ENCODE measurements at regions not wholly inside any gene's neighbourhood (a gene's known extent, or its start where the extent isn't known, plus 50 kb on each side); places are given as distances from the start of the nearest gene placed in this dataset.

GRCh38 chr21:26748066-26748465 lies 97.1 kb downstream of the ADAMTS1 start:
- TF ChIP-seq CTCF (IDR thresholded peaks at IDR 0.05; ENCODE audit: low read depth, low read length, poor library complexity, severe bottlenecking) (no peak), EZH2phosphoT487 (IDR thresholded peaks at IDR 0.05; ENCODE audit: borderline replicate concordance, low read length) (no peak)
